HG02642 (cell line): ENCODE measurements at regions not wholly inside any gene's neighbourhood (a gene's known extent, or its start where the extent isn't known, plus 50 kb on each side); places are given as distances from the start of the nearest gene placed in this dataset.

Experiments used
- ATAC-seq: cut with Tn5 transposase; IDR thresholded peaks from one replicate; pipeline ENCODE4 v1.9.1; 2021; ENCODE audit warnings: mild to moderate bottlenecking; ENCODE audit not compliant: unreplicated experiment, poor library complexity

- no peak for ATAC-seq
These were observed 146.3 kb upstream of the RMST start for GRCh38 chr12:97316321-97316720.

- ATAC-seq = no peak
These were observed 141.0 kb upstream of the RMST start for GRCh38 chr12:97321621-97322020.

GRCh38 chr12:97322388-97322787 is 140.2 kb upstream of the RMST start:
- no peak for ATAC-seq

GRCh38 chr12:97323154-97323553 is 139.4 kb upstream of the RMST start:
- no peak for ATAC-seq

GRCh38 chr12:97324471-97324870 is 138.1 kb upstream of the RMST start:
- ATAC-seq = no peak

- no peak for ATAC-seq
These were observed 127.5 kb upstream of the RMST start for GRCh38 chr12:97335115-97335514.

- ATAC-seq = no peak
These were observed 125.5 kb upstream of the RMST start for GRCh38 chr12:97336900-97337751.

GRCh38 chr12:97342130-97342529 is 120.5 kb upstream of the RMST start:
- no peak for ATAC-seq

- no peak for ATAC-seq
These were observed 114.6 kb upstream of the RMST start for GRCh38 chr12:97347956-97348355.

- ATAC-seq = no peak
These were observed 104.2 kb upstream of the RMST start for GRCh38 chr12:97358361-97358760.

- ATAC-seq = no peak
These were observed 103.4 kb upstream of the RMST start for GRCh38 chr12:97359021-97359690.

- ATAC-seq = no peak
These were observed 98.9 kb upstream of the RMST start for GRCh38 chr12:97363693-97364092.

GRCh38 chr12:97368462-97369163 is 94.0 kb upstream of the RMST start:
- ATAC-seq = no peak

GRCh38 chr12:97375310-97375709 is 87.3 kb upstream of the RMST start:
- no peak for ATAC-seq

- no peak for ATAC-seq
These were observed 82.2 kb upstream of the RMST start for GRCh38 chr12:97380440-97380839.

- no peak for ATAC-seq
These were observed 77.5 kb upstream of the RMST start for GRCh38 chr12:97385121-97385520.

GRCh38 chr12:97386133-97386581 is 76.4 kb upstream of the RMST start:
- no peak for ATAC-seq

GRCh38 chr12:97387844-97388243 is 74.8 kb upstream of the RMST start:
- no peak for ATAC-seq

GRCh38 chr12:97394657-97395056 is 67.9 kb upstream of the RMST start:
- ATAC-seq = no peak

- no peak for ATAC-seq
These were observed 65.6 kb upstream of the RMST start for GRCh38 chr12:97397008-97397407.

GRCh38 chr12:97398704-97399103 is 63.9 kb upstream of the RMST start:
- ATAC-seq = no peak
